ENCODE measurements at regions not wholly inside any gene's neighbourhood (a gene's known extent, or its start where the extent isn't known, plus 50 kb on each side); places are given as distances from the start of the nearest gene placed in this dataset.

GRCh38 chr17:6244796-6245195, 174.6 kb downstream of the WSCD1 start:
- Histone ChIP-seq H3K36me3 (ENCODE audit: control insufficient read depth, insufficient read depth, low read length) (no peaks in the 10 kb centered on the region), H3K4me3 (ENCODE audit: low read depth, low read length) (no peak overlapping the region), H3K27me3 (ENCODE audit: control insufficient read depth, insufficient read depth, low read length) (no peaks in the 10 kb centered on the region)
- no peak for DNase-seq (ENCODE audit: low read depth)
- no peak for TF ChIP-seq CTCF (IDR thresholded peaks at IDR 0.05; ENCODE audit: insufficient read depth, low read length, poor library complexity, severe bottlenecking)

- no peak overlapping the region for H3K4me3 ChIP-seq (ENCODE audit: low read depth, low read length)
Measured at GRCh38 chr17:6244253-6244652, 174.1 kb downstream of the WSCD1 start.

GRCh38 chr17:6243186-6243585, 173.0 kb downstream of the WSCD1 start:
- H3K36me3 ChIP-seq (ENCODE audit: control insufficient read depth, insufficient read depth, low read length) = no peaks in the 10 kb centered on the region
- H3K4me3 ChIP-seq (ENCODE audit: low read depth, low read length) = no peak overlapping the region
- no peaks in the 10 kb centered on the region for H3K27me3 ChIP-seq (ENCODE audit: control insufficient read depth, insufficient read depth, low read length)
- TF ChIP-seq CTCF (IDR thresholded peaks at IDR 0.05; ENCODE audit: insufficient read depth, low read length, poor library complexity, severe bottlenecking) = no peak
- DNase-seq (ENCODE audit: low read depth) = no peak

More at GRCh38 chr17:6244253-6244652, 174.1 kb downstream of the WSCD1 start:
- Histone ChIP-seq H3K36me3 (ENCODE audit: control insufficient read depth, insufficient read depth, low read length) (no peaks in the 10 kb centered on the region), H3K27me3 (ENCODE audit: control insufficient read depth, insufficient read depth, low read length) (no peaks in the 10 kb centered on the region)
- no peak for TF ChIP-seq CTCF (IDR thresholded peaks at IDR 0.05; ENCODE audit: insufficient read depth, low read length, poor library complexity, severe bottlenecking)
- no peak for DNase-seq (ENCODE audit: low read depth)

- no peak for DNase-seq (ENCODE audit: low read depth)
- no peak for TF ChIP-seq CTCF (IDR thresholded peaks at IDR 0.05; ENCODE audit: insufficient read depth, low read length, poor library complexity, severe bottlenecking)
- Histone ChIP-seq H3K36me3 (ENCODE audit: control insufficient read depth, insufficient read depth, low read length) (no peaks in the 10 kb centered on the region), H3K4me3 (ENCODE audit: low read depth, low read length) (no peak overlapping the region), H3K27me3 (ENCODE audit: control insufficient read depth, insufficient read depth, low read length) (no peaks in the 10 kb centered on the region)
Measured at GRCh38 chr17:6241996-6242395, 171.8 kb downstream of the WSCD1 start.

- no peaks in the 10 kb centered on the region for H3K36me3 ChIP-seq (ENCODE audit: control insufficient read depth, insufficient read depth, low read length)
- no peak for DNase-seq (ENCODE audit: low read depth)
- TF ChIP-seq CTCF (IDR thresholded peaks at IDR 0.05; ENCODE audit: insufficient read depth, low read length, poor library complexity, severe bottlenecking) = no peak
- no peak overlapping the region for H3K4me3 ChIP-seq (ENCODE audit: low read depth, low read length)
- H3K27me3 ChIP-seq (ENCODE audit: control insufficient read depth, insufficient read depth, low read length) = no peaks in the 10 kb centered on the region
Measured at GRCh38 chr17:6241381-6241780, 171.2 kb downstream of the WSCD1 start.

GRCh38 chr17:6240601-6241000, 170.4 kb downstream of the WSCD1 start:
- H3K27me3 ChIP-seq (ENCODE audit: control insufficient read depth, insufficient read depth, low read length) = no peaks in the 10 kb centered on the region
- no peak overlapping the region for H3K4me3 ChIP-seq (ENCODE audit: low read depth, low read length)
- TF ChIP-seq CTCF (IDR thresholded peaks at IDR 0.05; ENCODE audit: insufficient read depth, low read length, poor library complexity, severe bottlenecking) = no peak
- no peaks in the 10 kb centered on the region for H3K36me3 ChIP-seq (ENCODE audit: control insufficient read depth, insufficient read depth, low read length)
- DNase-seq (ENCODE audit: low read depth) = no peak
